DOHH2 (cell line): ENCODE measurements at regions not wholly inside any gene's neighbourhood (a gene's known extent, or its start where the extent isn't known, plus 50 kb on each side); places are given as distances from the start of the nearest gene placed in this dataset.

Experiments
- EZH2phosphoT487 ChIP-seq: fragments of 200-600 bp; sonication (generic); IDR thresholded peaks from 2 replicates; pipeline ENCODE4 v1.6.1; 2017; ENCODE audit warnings: borderline replicate concordance, mild to moderate bottlenecking, antibody characterized with exemption, low read length, moderate library complexity, mixed read lengths
- TF ChIP-seq, protein P1 (sequence below): fragments of 200-600 bp; sonication (generic); IDR thresholded peaks from one replicate; pipeline ENCODE4 v1.5.1; 2014; ENCODE audit warnings: antibody characterized with exemption, mild to moderate bottlenecking, low read depth, low read length; ENCODE audit not compliant: poor library complexity, severe bottlenecking

DNA sequence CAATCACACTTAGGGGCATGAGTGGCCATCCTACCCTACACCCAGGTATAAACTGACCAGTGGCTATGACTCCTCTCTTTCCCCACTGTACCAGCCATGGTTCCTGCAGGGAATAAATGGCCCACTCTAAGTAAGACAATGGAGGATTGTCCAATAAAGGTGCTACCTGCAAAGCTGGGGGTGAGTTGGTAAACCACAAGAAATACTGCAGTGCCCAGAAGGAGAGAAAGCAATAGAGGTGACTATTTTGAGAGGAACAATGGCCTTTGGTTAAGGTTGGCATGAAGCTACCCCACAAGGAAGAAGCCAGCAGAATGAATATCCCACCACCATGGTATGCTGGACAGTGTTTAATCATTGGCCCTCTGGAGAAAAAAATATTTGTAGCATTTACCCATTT is 233.3 kb upstream of the ECI2 start:
- TF ChIP-seq, protein P1, sequence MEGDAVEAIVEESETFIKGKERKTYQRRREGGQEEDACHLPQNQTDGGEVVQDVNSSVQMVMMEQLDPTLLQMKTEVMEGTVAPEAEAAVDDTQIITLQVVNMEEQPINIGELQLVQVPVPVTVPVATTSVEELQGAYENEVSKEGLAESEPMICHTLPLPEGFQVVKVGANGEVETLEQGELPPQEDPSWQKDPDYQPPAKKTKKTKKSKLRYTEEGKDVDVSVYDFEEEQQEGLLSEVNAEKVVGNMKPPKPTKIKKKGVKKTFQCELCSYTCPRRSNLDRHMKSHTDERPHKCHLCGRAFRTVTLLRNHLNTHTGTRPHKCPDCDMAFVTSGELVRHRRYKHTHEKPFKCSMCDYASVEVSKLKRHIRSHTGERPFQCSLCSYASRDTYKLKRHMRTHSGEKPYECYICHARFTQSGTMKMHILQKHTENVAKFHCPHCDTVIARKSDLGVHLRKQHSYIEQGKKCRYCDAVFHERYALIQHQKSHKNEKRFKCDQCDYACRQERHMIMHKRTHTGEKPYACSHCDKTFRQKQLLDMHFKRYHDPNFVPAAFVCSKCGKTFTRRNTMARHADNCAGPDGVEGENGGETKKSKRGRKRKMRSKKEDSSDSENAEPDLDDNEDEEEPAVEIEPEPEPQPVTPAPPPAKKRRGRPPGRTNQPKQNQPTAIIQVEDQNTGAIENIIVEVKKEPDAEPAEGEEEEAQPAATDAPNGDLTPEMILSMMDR = no peak
- no peak for TF ChIP-seq EZH2phosphoT487
